A673 (cell line): ENCODE measurements at regions not wholly inside any gene's neighbourhood (a gene's known extent, or its start where the extent isn't known, plus 50 kb on each side); places are given as distances from the start of the nearest gene placed in this dataset.

ENCODE experiments used
- BruUV-seq: library from RNA; stranded (reverse); fragments of 400-500 nt; replicated peaks from 2 replicates; lab custom pipeline; 2021; lab: Mats Ljungman, UMichigan
- CTCF ChIA-PET: fragments of 300-600 bp; sonication (Branson Sonifier 250); formaldehyde crosslinking; loops from one replicate; lab custom pipeline; 2022; ENCODE audit warnings: antibody characterized with exemption; lab: Charles Lee
- POLR2A ChIA-PET: fragments of 300-600 bp; sonication (Branson Sonifier 250); formaldehyde crosslinking; loops from one replicate; lab custom pipeline; 2022; ENCODE audit warnings: antibody characterized with exemption; ENCODE audit not compliant: low non-redundant PET; lab: Charles Lee
- DNase-seq: peaks from one replicate; pipeline ENCODE4 v3.0.0-alpha.2; 2015; ENCODE audit warnings: low spot score
- H3K27ac ChIP-seq: fragments of 200-600 bp; sonication (generic); 2 replicates; pipeline ENCODE4 v1.5.1; 2016; ENCODE audit warnings: mixed run types, low read depth, mild to moderate bottlenecking, mixed read lengths, antibody characterized with exemption, low read length; ENCODE audit not compliant: poor library complexity, severe bottlenecking
- H3K27me3 ChIP-seq: fragments of 200-600 bp; sonication (generic); replicated peaks from 2 replicates; pipeline ENCODE4 v1.6.1; 2017; ENCODE audit warnings: mixed run types, low read depth, mild to moderate bottlenecking, mixed read lengths, antibody characterized with exemption, low read length; ENCODE audit not compliant: insufficient read depth, poor library complexity
- H3K36me3 ChIP-seq: fragments of 200-600 bp; sonication (generic); 2 replicates; pipeline ENCODE4 v1.6.1; 2016; ENCODE audit warnings: mixed run types, mild to moderate bottlenecking, mixed read lengths, antibody characterized with exemption, low read length; ENCODE audit not compliant: insufficient read depth, poor library complexity, severe bottlenecking
- H3K4me1 ChIP-seq: fragments of 200-600 bp; sonication (generic); 2 replicates; pipeline ENCODE4 v1.6.1; 2017; ENCODE audit warnings: mixed run types, mild to moderate bottlenecking, mixed read lengths, antibody characterized with exemption, low read length; ENCODE audit not compliant: insufficient read depth, poor library complexity, severe bottlenecking
- H3K4me3 ChIP-seq: fragments of 200-600 bp; sonication (generic); 2 replicates; pipeline ENCODE4 v1.5.1; 2016; ENCODE audit warnings: low read depth, mixed run types, mild to moderate bottlenecking, mixed read lengths, low read length; ENCODE audit not compliant: poor library complexity, severe bottlenecking
- H3K9me3 ChIP-seq: fragments of 200-600 bp; sonication (generic); 2 replicates; pipeline ENCODE4 v1.6.1; 2016; ENCODE audit warnings: mixed run types, low read depth, mild to moderate bottlenecking, mixed read lengths, antibody characterized with exemption, low read length; ENCODE audit not compliant: poor library complexity, severe bottlenecking
- EZH2 ChIP-seq: fragments of 200-600 bp; sonication (generic); IDR thresholded peaks from 2 replicates; pipeline ENCODE4 v1.6.1; 2017; ENCODE audit warnings: borderline replicate concordance, low read depth, mild to moderate bottlenecking, mixed read lengths, antibody characterized with exemption, low read length; ENCODE audit not compliant: poor library complexity, severe bottlenecking
- intact Hi-C: fragments of 100-400 bp; cut with micrococcal nuclease; formaldehyde crosslinking; loops from one replicate; pipeline ENCODE4 v1.10.0; 2022; ENCODE audit not compliant: unreplicated experiment
- TF ChIP-seq, protein P1 (sequence below): fragments of 300-800, 200-600 bp; sonication (generic); conservative IDR thresholded peaks from 2 replicates; pipeline ENCODE4 v1.5.1; 2017; ENCODE audit warnings: low read depth, mild to moderate bottlenecking, antibody characterized with exemption, low read length, moderate library complexity, mixed read lengths

DNA sequence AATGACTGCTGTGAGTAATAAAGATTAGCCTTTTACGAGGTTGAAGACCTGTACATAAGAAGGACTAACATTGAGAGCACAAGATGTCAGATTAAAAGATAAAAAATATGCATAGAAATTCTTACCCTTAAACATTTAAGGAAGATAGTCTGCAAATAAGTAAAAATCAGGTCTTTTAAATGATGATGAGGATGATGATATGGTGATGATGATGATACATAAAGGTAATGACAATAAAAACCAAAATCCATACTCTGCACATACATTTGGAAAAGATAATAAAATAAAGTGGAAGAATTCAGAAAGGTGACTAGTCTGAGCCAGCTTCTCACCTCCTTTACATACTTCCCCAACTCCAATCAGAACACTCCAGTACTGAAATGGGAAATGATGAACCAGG is 124.5 kb downstream of the PTCSC3 start:
- no peak overlapping the region for H3K4me3 ChIP-seq
- POLR2A ChIA-PET = no interaction called here
- no peak for DNase-seq
- intact Hi-C loops = no loop called here
- no peak overlapping the region for H3K27ac ChIP-seq
- H3K9me3 ChIP-seq = no peaks in the 10 kb centered on the region
- peaks cover 3% of the 10 kb centered on the region for H3K27me3 ChIP-seq
- no peaks in the 10 kb centered on the region for H3K36me3 ChIP-seq
- TF ChIP-seq, protein P1, sequence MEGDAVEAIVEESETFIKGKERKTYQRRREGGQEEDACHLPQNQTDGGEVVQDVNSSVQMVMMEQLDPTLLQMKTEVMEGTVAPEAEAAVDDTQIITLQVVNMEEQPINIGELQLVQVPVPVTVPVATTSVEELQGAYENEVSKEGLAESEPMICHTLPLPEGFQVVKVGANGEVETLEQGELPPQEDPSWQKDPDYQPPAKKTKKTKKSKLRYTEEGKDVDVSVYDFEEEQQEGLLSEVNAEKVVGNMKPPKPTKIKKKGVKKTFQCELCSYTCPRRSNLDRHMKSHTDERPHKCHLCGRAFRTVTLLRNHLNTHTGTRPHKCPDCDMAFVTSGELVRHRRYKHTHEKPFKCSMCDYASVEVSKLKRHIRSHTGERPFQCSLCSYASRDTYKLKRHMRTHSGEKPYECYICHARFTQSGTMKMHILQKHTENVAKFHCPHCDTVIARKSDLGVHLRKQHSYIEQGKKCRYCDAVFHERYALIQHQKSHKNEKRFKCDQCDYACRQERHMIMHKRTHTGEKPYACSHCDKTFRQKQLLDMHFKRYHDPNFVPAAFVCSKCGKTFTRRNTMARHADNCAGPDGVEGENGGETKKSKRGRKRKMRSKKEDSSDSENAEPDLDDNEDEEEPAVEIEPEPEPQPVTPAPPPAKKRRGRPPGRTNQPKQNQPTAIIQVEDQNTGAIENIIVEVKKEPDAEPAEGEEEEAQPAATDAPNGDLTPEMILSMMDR = no peak
- TF ChIP-seq EZH2 = no peak
- H3K4me1 ChIP-seq = no peaks in the 10 kb centered on the region
- BruUV-seq = no TSS peak
- CTCF ChIA-PET = no interaction called here

- TF ChIP-seq, protein P1 = no peak
- no peak for TF ChIP-seq EZH2
- Histone ChIP-seq H3K27ac (no peak overlapping the region), H3K9me3 (no peaks in the 10 kb centered on the region), H3K4me3 (no peak overlapping the region), H3K27me3 (peaks cover 11% of the 10 kb centered on the region), H3K4me1 (no peaks in the 10 kb centered on the region), H3K36me3 (no peaks in the 10 kb centered on the region)
- BruUV-seq = no TSS peak
- POLR2A ChIA-PET = no interaction called here
- no peak for DNase-seq
- CTCF ChIA-PET = no interaction called here
- intact Hi-C loops = no loop called here
Measured at GRCh38 chr14:36048667-36049066, 127.9 kb downstream of the PTCSC3 start.

GRCh38 chr14:36047912-36048311 is 128.6 kb downstream of the PTCSC3 start:
- DNase-seq = no peak
- ChIA-PET CTCF (no interaction called here), POLR2A (no interaction called here)
- H3K4me3 ChIP-seq = no peak overlapping the region
- no peak overlapping the region for H3K27ac ChIP-seq
- H3K4me1 ChIP-seq = no peaks in the 10 kb centered on the region
- intact Hi-C loops = no loop called here
- no peaks in the 10 kb centered on the region for H3K36me3 ChIP-seq
- peaks cover 11% of the 10 kb centered on the region for H3K27me3 ChIP-seq
- H3K9me3 ChIP-seq = no peaks in the 10 kb centered on the region
- no TSS peak for BruUV-seq
- TF ChIP-seq, protein P1 = no peak
- no peak for TF ChIP-seq EZH2
